ENCODE measurements at regions not wholly inside any gene's neighbourhood (a gene's known extent, or its start where the extent isn't known, plus 50 kb on each side); places are given as distances from the start of the nearest gene placed in this dataset.

- no peak for DNase-seq (ENCODE audit: low spot score)
- no peak for TF ChIP-seq CTCF (IDR thresholded peaks at IDR 0.05)
- Mint-ChIP-seq H3K36me3 (ENCODE audit: low read depth) (peaks cover 20% of the 10 kb centered on the region), H3K9me3 (ENCODE audit: low read depth) (peaks cover 64% of the 10 kb centered on the region), H3K4me3 (ENCODE audit: unreplicated experiment) (no peak overlapping the region), H3K27me3 (ENCODE audit: low read depth) (no peaks in the 10 kb centered on the region), H3K4me1 (ENCODE audit: low read depth) (no peaks in the 10 kb centered on the region), H3K27ac (ENCODE audit: unreplicated experiment) (no peak overlapping the region)
These were observed 328.2 kb downstream of the ADCYAP1 start for GRCh38 chr18:1232867-1233266.

- Mint-ChIP-seq H3K4me3 (ENCODE audit: unreplicated experiment) (no peak overlapping the region), H3K27ac (ENCODE audit: unreplicated experiment) (no peak overlapping the region), H3K36me3 (ENCODE audit: low read depth) (peaks cover 5% of the 10 kb centered on the region), H3K27me3 (ENCODE audit: low read depth) (no peaks in the 10 kb centered on the region), H3K4me1 (ENCODE audit: low read depth) (no peaks in the 10 kb centered on the region), H3K9me3 (ENCODE audit: low read depth) (peaks cover 18% of the 10 kb centered on the region)
- TF ChIP-seq CTCF (IDR thresholded peaks at IDR 0.05): no peak
- DNase-seq (ENCODE audit: low spot score): no peak
These were observed 336.0 kb downstream of the ADCYAP1 start for GRCh38 chr18:1240701-1241100.

GRCh38 chr18:1244397-1245122 is 339.9 kb downstream of the ADCYAP1 start:
- TF ChIP-seq CTCF (IDR thresholded peaks at IDR 0.05): no peak
- no peaks in the 10 kb centered on the region for H3K4me1 Mint-ChIP-seq (ENCODE audit: low read depth)
- H3K27ac Mint-ChIP-seq (ENCODE audit: unreplicated experiment): no peak overlapping the region
- peaks cover 3% of the 10 kb centered on the region for H3K9me3 Mint-ChIP-seq (ENCODE audit: low read depth)
- DNase-seq (ENCODE audit: low spot score): no peak
- no peaks in the 10 kb centered on the region for H3K27me3 Mint-ChIP-seq (ENCODE audit: low read depth)
- no peaks in the 10 kb centered on the region for H3K36me3 Mint-ChIP-seq (ENCODE audit: low read depth)
- no peak overlapping the region for H3K4me3 Mint-ChIP-seq (ENCODE audit: unreplicated experiment)

- Mint-ChIP-seq H3K27ac (ENCODE audit: unreplicated experiment) (no peak overlapping the region), H3K27me3 (ENCODE audit: low read depth) (no peaks in the 10 kb centered on the region), H3K4me1 (ENCODE audit: low read depth) (no peaks in the 10 kb centered on the region), H3K4me3 (ENCODE audit: unreplicated experiment) (no peak overlapping the region), H3K9me3 (ENCODE audit: low read depth) (peaks cover 3% of the 10 kb centered on the region), H3K36me3 (ENCODE audit: low read depth) (peaks cover 2% of the 10 kb centered on the region)
- DNase-seq (ENCODE audit: low spot score): no peak
- no peak for TF ChIP-seq CTCF (IDR thresholded peaks at IDR 0.05)
These were observed 342.2 kb downstream of the ADCYAP1 start for GRCh38 chr18:1246827-1247226.

GRCh38 chr18:1252534-1252933 is 347.9 kb downstream of the ADCYAP1 start:
- Mint-ChIP-seq H3K9me3 (ENCODE audit: low read depth) (peaks cover 9% of the 10 kb centered on the region), H3K36me3 (ENCODE audit: low read depth) (peaks cover 2% of the 10 kb centered on the region), H3K4me1 (ENCODE audit: low read depth) (no peaks in the 10 kb centered on the region), H3K27me3 (ENCODE audit: low read depth) (no peaks in the 10 kb centered on the region), H3K27ac (ENCODE audit: unreplicated experiment) (no peak overlapping the region), H3K4me3 (ENCODE audit: unreplicated experiment) (no peak overlapping the region)
- TF ChIP-seq CTCF (IDR thresholded peaks at IDR 0.05): no peak
- DNase-seq (ENCODE audit: low spot score): no peak
